GM12872 (cell line): ENCODE measurements at regions not wholly inside any gene's neighbourhood (a gene's known extent, or its start where the extent isn't known, plus 50 kb on each side); places are given as distances from the start of the nearest gene placed in this dataset.

ENCODE experiments used
- TF ChIP-seq, protein P1 (sequence below): IDR thresholded peaks from 3 replicates; pipeline ENCODE4 v1.5.1; 2011; ENCODE audit warnings: low read depth, mild to moderate bottlenecking, low read length, moderate library complexity; ENCODE audit not compliant: insufficient read depth

DNA sequence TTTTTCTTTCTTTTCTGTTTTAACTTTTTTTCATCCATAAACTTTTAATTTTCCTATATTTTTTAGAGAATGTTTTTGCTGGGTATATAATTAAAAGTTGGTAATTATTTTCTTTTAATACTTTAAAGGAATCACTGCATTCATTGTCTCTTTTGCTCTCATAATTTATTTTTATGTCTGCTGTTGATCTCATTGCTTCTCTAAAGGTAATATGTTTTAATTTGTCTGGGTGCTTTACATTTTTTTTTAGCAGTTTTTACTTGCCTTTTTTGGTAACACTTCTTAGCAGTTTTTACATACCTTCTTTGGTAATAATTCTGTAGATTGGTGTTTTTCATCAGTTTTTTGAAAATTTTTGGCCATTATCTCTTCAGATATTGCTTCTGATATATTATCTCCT is 89.4 kb upstream of the BMAL1 start:
- TF ChIP-seq, protein P1, sequence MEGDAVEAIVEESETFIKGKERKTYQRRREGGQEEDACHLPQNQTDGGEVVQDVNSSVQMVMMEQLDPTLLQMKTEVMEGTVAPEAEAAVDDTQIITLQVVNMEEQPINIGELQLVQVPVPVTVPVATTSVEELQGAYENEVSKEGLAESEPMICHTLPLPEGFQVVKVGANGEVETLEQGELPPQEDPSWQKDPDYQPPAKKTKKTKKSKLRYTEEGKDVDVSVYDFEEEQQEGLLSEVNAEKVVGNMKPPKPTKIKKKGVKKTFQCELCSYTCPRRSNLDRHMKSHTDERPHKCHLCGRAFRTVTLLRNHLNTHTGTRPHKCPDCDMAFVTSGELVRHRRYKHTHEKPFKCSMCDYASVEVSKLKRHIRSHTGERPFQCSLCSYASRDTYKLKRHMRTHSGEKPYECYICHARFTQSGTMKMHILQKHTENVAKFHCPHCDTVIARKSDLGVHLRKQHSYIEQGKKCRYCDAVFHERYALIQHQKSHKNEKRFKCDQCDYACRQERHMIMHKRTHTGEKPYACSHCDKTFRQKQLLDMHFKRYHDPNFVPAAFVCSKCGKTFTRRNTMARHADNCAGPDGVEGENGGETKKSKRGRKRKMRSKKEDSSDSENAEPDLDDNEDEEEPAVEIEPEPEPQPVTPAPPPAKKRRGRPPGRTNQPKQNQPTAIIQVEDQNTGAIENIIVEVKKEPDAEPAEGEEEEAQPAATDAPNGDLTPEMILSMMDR: no peak

DNA sequence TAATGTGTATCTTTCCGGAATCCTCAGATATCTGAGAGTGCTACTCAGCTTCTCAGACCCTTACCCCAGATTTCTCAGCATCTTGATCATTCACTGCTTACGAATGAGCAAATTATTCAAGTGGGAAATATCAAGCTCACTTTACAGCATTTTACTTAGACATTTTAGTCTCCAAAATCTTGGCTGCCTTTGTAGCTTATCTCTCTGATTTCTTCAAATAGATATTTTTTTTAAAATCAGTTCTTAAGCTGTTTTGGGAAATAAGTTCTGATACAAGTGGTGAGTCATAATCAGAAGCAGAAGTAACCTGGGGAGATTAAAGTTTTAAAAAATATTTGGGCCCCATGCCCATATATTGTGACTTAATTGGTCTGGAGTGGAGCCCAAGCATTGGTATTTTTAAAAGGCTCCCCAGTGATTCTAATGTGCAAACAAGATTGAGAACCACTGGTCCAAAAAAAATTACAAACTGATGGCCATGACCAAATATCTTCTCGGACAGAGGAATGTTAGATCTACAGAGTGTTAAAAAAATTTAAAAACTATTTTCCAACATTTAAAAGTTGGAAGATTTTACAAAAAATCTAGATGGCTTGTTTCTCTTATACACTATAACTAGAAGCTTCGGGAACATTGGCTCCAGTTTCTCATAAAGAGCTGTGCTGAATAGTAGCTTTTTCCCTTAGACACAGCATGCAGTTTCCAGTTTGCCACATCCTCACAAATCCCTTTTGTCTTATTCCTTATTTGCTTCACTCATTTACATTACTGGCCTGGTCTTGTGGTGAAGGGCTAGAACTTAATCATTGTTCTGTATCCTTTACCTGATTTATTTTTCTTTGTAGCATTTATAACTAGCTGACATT is 87.8 kb upstream of the BMAL1 start:
- TF ChIP-seq, protein P1: no peak

DNA sequence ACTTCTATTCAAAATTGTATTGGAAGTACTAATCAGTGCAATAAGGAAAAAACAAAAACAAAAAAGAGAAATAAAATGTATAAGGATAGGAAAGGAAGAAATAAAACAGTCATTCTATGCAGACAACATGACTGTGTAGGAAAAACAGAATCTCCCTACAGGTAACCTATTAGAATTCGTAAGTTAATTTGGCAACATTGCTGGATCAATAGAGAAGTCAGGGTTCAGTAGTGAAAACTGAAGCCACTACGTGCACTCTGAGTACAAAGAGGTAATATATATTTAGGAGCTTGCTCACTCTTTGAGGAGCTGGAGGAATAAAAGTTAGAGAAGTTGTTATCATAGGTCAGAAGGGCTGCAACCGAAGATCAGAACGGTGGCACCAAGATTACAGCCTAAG is 84.0 kb upstream of the BMAL1 start:
- TF ChIP-seq, protein P1: no peak

DNA sequence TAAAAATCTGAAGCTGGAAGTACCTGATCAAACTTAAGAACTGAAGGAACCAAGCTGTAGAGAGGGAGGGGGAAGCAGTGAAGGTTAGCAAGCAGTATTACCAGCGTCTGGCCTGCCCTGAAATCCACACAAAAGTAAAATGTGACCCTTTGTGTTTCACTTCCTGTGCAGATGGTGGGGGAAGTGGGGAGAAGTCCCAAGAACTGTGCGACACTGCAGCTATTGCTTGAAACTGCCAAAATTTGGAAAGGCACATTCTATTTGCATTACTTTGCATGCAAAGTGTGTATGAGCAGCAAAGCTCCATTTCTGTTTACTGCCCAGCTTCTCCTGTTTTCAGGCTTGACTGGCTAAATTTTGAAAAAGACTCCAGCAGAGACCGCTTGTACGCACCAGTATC is 72.1 kb upstream of the BMAL1 start:
- TF ChIP-seq, protein P1: no peak

DNA sequence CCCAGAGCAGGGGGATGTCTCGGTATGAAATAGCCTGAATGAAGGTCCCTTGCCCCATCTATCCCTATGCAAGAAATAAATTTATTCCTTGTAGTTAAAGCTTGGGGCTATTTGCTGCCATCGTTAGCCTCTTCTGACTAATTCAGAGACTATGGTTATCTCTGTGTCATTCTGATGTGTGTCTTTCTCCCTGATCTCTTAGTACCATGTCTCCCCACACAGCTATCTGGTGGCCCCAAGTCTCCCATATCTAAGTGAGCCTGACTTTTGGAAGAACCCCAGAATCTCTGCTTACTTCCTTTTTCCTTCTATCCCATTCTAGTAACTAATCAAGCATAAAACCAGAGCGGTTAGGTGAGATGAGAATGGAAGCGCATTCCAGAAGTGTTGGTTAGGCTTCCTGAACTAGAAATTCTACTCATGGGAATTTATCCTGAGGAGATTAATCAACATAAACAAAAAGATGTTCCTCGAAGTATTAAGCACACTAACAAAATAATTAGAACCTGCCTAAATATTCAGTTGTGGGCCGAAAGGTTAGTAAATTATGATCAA is 71.4 kb upstream of the BMAL1 start:
- TF ChIP-seq, protein P1: no peak

DNA sequence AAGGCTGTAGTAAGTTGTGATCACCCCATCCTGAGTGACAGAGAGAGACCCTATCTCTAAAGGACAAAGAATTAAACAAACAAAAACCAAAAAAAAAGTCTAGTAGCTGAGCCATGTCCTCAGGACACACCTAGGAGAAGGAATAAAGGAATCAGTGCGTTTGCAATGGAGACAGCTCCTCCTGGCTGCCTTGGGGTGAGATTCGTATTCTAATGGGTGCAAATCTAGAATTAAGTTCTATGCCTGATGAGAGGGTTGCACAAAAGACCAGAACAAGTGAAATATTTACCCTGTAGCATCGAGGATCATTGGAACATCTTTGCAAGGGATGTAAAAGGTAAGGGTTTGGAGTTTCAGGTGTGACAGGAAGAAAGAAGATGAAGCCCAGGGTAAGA is 70.3 kb upstream of the BMAL1 start:
- TF ChIP-seq, protein P1: no peak

DNA sequence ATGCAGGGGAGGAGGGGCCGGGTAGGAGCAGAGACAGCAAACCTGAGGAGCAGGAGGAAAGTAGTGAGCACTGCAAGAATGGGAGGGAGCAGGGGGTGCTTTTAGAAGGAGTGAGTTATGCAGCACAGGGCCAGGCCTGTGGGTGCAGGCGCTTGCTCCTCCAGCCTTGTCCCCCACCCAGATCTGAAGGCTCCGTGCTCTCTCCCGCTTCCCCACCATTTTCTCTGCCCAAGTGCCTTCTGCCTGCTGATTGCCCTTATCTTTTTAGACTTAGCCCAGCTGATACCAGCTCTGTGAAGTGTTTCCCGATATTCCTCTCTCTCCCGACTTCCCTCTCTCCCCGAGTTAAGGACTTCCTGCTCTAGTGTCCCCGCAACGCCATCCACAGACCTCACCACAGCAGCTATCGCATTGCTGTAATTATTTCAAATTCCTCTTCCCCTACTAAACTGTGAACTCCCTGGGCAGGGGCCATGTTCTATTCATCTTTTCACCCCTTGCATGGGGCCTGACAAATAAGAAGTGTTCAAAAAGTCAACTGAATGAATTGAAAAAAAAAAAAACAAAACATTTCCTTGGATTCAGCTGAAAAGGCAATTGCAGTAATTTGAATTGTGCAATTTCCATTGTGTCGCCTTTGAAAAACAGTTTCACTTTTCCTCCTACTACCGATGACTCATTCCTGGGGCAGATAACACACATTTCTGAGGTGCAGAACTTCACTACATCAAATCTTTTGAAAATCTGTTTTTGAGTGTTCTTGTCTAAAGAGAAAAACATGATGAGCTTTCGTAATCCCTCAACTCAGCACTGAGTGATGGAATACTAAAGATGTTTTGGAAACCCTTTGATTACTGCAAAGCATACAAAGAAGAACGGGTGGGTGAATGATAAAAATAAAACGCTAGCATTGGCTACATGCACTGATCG is 69.7 kb upstream of the BMAL1 start:
- TF ChIP-seq, protein P1: no peak
